SIG-M5 (cell line): ENCODE measurements at regions not wholly inside any gene's neighbourhood (a gene's known extent, or its start where the extent isn't known, plus 50 kb on each side); places are given as distances from the start of the nearest gene placed in this dataset.

ENCODE experiments used
- DNase-seq: peaks from one replicate; lab custom pipeline; 2025; lab: John Stamatoyannopoulos, UW

- DNase-seq = no peak
Measured at GRCh38 chr9:3049636-3050035, 205.7 kb upstream of the PUM3 start.

- no peak for DNase-seq
Measured at GRCh38 chr9:3047912-3048311, 204.0 kb upstream of the PUM3 start.

- no peak for DNase-seq
Measured at GRCh38 chr9:3045153-3045552, 201.3 kb upstream of the PUM3 start.

GRCh38 chr9:3043369-3043768 is 199.5 kb upstream of the PUM3 start:
- DNase-seq = no peak

GRCh38 chr9:3040761-3041160 is 196.9 kb upstream of the PUM3 start:
- no peak for DNase-seq

GRCh38 chr9:3036333-3036700 is 192.4 kb upstream of the PUM3 start:
- no peak for DNase-seq

- no peak for DNase-seq
Measured at GRCh38 chr9:3035579-3036332, 191.9 kb upstream of the PUM3 start.

- no peak for DNase-seq
Measured at GRCh38 chr9:3032898-3033297, 189.0 kb upstream of the PUM3 start.

GRCh38 chr9:3028535-3028934 is 184.6 kb upstream of the PUM3 start:
- DNase-seq = no peak

- no peak for DNase-seq
Measured at GRCh38 chr9:3027210-3027609, 183.3 kb upstream of the PUM3 start.

GRCh38 chr9:3023449-3023848 is 179.6 kb upstream of the PUM3 start:
- DNase-seq = no peak

- DNase-seq = no peak
Measured at GRCh38 chr9:3018691-3019230, 174.9 kb upstream of the PUM3 start.

GRCh38 chr9:3018071-3018470 is 174.2 kb upstream of the PUM3 start:
- no peak for DNase-seq

- DNase-seq = no peak
Measured at GRCh38 chr9:3014178-3014577, 170.3 kb upstream of the PUM3 start.

- peak; percentile 0 for DNase-seq
Measured at GRCh38 chr9:3012842-3013241, 168.9 kb upstream of the PUM3 start.

GRCh38 chr9:3012245-3012644 is 168.3 kb upstream of the PUM3 start:
- no peak for DNase-seq

- DNase-seq = no peak
Measured at GRCh38 chr9:3008091-3008490, 164.2 kb upstream of the PUM3 start.

- DNase-seq = no peak
Measured at GRCh38 chr9:3007326-3007725, 163.4 kb upstream of the PUM3 start.

- DNase-seq = no peak
Measured at GRCh38 chr9:3006851-3007250, 163.0 kb upstream of the PUM3 start.

- no peak for DNase-seq
Measured at GRCh38 chr9:3004572-3004971, 160.7 kb upstream of the PUM3 start.

GRCh38 chr9:3001311-3001710 is 157.4 kb upstream of the PUM3 start:
- no peak for DNase-seq

- no peak for DNase-seq
Measured at GRCh38 chr9:2992427-2992826, 148.5 kb upstream of the PUM3 start.

GRCh38 chr9:2991292-2991691 is 147.4 kb upstream of the PUM3 start:
- DNase-seq = no peak

GRCh38 chr9:2987679-2988078 is 143.8 kb upstream of the PUM3 start:
- no peak for DNase-seq
